ENCODE measurements at regions not wholly inside any gene's neighbourhood (a gene's known extent, or its start where the extent isn't known, plus 50 kb on each side); places are given as distances from the start of the nearest gene placed in this dataset.

DNA sequence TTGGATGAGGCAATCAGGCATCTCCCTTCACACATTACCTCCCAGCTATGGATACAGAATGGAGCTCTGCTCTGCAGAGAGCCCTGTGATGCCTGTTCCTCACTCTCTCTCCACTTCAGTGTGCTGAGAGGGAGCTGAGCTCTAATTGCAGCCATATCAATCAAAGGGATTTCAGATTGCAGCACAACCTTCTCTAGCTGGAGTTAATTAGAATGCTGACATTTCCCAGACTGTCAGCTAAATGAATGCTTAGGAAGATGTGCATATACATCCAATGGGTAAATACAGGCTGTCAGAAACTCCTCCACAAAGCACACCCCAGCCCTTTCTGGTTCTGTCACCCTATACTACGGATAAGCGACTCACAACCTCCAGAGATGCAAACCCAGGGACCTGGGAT, 402.6 kb downstream of the EIPR1 start:
- Histone ChIP-seq H3K27me3 (ENCODE audit: control insufficient read depth in 1 of 2, insufficient read depth in 2 of 2, low read length in 2 of 2) (no peaks in the 10 kb centered on the region), H3K36me3 (ENCODE audit: insufficient read depth, low read length) (no peaks in the 10 kb centered on the region), H3K27ac (ENCODE audit: low read depth in 1 of 2, low read length in 2 of 2) (no peak overlapping the region), H3K4me3 (ENCODE audit: low read length) (no peak overlapping the region), H3K4me1 (ENCODE audit: insufficient read depth, low read length) (no peaks in the 10 kb centered on the region), H3K9me3 (ENCODE audit: control insufficient read depth in 1 of 2, insufficient read depth in 1 of 2, low read length in 2 of 2) (peaks cover 0 to 3% of the 10 kb centered on the region in 2 experiments)
- CTCF ChIA-PET = no interaction called here
- POLR2A ChIA-PET = no interaction called here
- intact Hi-C loops (cut with DNase I, micrococcal nuclease) = no loop called here
- Mint-ChIP-seq H3K9me3 (peaks cover 2% of the 10 kb centered on the region), H3K27ac (no peak overlapping the region), H3K27me3 (peaks cover 14% of the 10 kb centered on the region), H3K4me3 (no peak overlapping the region), H3K36me3 (ENCODE audit: low read depth) (no peaks in the 10 kb centered on the region), H3K4me1 (ENCODE audit: low read depth) (no peaks in the 10 kb centered on the region)
- ATAC-seq (ENCODE audit: poor library complexity) (no peak), DNase-seq (no peak)
- no peak for TF ChIP-seq CTCF (IDR thresholded peaks at IDR 0.05)

GRCh38 chr2:2960441-2961133, 417.0 kb downstream of the EIPR1 start:
- H3K4me3 Mint-ChIP-seq = no peak overlapping the region
- H3K27ac ChIP-seq (ENCODE audit: low read depth in 1 of 2, low read length in 2 of 2) = no peak overlapping the region
- peaks cover 6% of the 10 kb centered on the region for H3K9me3 Mint-ChIP-seq
- no peaks in the 10 kb centered on the region for H3K36me3 Mint-ChIP-seq (ENCODE audit: low read depth)
- no peak for TF ChIP-seq CTCF (IDR thresholded peaks at IDR 0.05)
- H3K4me1 ChIP-seq (ENCODE audit: insufficient read depth, low read length) = no peaks in the 10 kb centered on the region
- no peaks in the 10 kb centered on the region for H3K4me1 Mint-ChIP-seq (ENCODE audit: low read depth)
- ATAC-seq (ENCODE audit: poor library complexity) (no peak), DNase-seq (no peak)
- CTCF ChIA-PET = no interaction called here
- no peaks in the 10 kb centered on the region for H3K36me3 ChIP-seq (ENCODE audit: insufficient read depth, low read length)
- no peaks in the 10 kb centered on the region for H3K27me3 Mint-ChIP-seq
- POLR2A ChIA-PET = no interaction called here
- H3K27me3 ChIP-seq (ENCODE audit: control insufficient read depth in 1 of 2, insufficient read depth in 2 of 2, low read length in 2 of 2) = no peaks in the 10 kb centered on the region
- intact Hi-C loops (cut with DNase I, micrococcal nuclease) = no loop called here
- no peak overlapping the region for H3K27ac Mint-ChIP-seq
- H3K9me3 ChIP-seq (ENCODE audit: control insufficient read depth in 1 of 2, insufficient read depth in 1 of 2, low read length in 2 of 2) = no peaks in the 10 kb centered on the region
- H3K4me3 ChIP-seq (ENCODE audit: low read length) = no peak overlapping the region

DNA sequence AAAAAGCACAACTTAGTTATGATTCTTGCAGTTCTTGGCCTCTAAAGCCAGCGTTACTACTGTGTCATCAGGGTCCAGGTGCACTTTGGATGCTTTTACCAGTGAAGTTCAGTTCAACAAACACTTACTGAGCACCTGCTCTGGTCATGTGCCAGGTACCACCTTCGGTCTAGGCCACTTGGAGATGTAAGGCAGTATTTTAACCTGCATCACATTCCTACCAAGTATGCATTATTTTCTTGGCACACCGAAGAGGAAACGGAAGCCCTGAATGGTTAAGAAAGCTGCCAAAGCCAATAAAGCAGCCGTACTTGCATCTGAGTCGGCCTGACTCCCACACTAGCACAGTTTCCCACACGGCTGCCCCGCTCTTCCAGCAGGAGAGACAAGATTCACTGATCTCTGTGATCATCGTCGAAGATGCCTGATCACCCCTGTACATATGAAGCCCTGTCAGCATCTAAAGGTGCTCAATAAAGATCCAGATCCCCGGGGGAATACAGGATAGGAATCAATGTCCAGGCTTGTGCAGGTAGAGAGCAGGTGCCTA, 427.1 kb downstream of the EIPR1 start:
- Histone ChIP-seq H3K27me3 (ENCODE audit: control insufficient read depth in 1 of 2, insufficient read depth in 2 of 2, low read length in 2 of 2) (peaks cover 0 to 6% of the 10 kb centered on the region in 2 experiments), H3K9me3 (ENCODE audit: control insufficient read depth in 1 of 2, insufficient read depth in 1 of 2, low read length in 2 of 2) (peaks cover 0 to 2% of the 10 kb centered on the region in 2 experiments), H3K36me3 (ENCODE audit: insufficient read depth, low read length) (no peaks in the 10 kb centered on the region), H3K4me3 (ENCODE audit: low read length) (no peak overlapping the region), H3K4me1 (ENCODE audit: insufficient read depth, low read length) (no peaks in the 10 kb centered on the region), H3K27ac (ENCODE audit: low read depth in 1 of 2, low read length in 2 of 2) (no peak overlapping the region)
- POLR2A ChIA-PET = no interaction called here
- no peak overlapping the region for H3K27ac Mint-ChIP-seq
- no peaks in the 10 kb centered on the region for H3K27me3 Mint-ChIP-seq
- H3K36me3 Mint-ChIP-seq (ENCODE audit: low read depth) = no peaks in the 10 kb centered on the region
- no peak overlapping the region for H3K4me3 Mint-ChIP-seq
- intact Hi-C loops (cut with DNase I, micrococcal nuclease) = no loop called here
- no peak for DNase-seq
- no peak for TF ChIP-seq CTCF (IDR thresholded peaks at IDR 0.05)
- H3K9me3 Mint-ChIP-seq = peaks cover 2% of the 10 kb centered on the region
- no peak for ATAC-seq (ENCODE audit: poor library complexity)
- H3K4me1 Mint-ChIP-seq (ENCODE audit: low read depth) = no peaks in the 10 kb centered on the region
- CTCF ChIA-PET = no interaction called here

All from CD4-positive, alpha-beta T cell (primary cell).